ENCODE measurements at regions not wholly inside any gene's neighbourhood (a gene's known extent, or its start where the extent isn't known, plus 50 kb on each side); places are given as distances from the start of the nearest gene placed in this dataset.

DNA sequence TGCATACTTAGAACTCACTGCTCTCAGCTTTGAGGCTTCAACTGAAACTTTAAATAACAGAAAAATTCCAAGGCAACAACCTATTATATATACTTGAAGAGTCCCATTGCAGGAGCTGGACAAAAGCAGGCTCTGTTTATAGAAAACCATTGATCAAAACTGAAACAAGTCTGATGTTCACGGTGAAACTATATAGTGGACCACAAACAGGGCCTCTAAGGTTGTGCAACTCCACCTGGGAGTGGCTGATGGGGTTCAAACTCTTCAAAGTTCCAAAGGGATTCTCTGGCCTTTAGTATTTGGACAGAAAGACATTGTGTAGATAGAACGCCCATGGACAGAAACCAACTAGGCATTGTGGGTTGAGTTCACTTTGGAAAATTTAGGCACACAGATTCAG lies 140.3 kb downstream of the ZC3H11B start:
- no peak for DNase-seq

DNA sequence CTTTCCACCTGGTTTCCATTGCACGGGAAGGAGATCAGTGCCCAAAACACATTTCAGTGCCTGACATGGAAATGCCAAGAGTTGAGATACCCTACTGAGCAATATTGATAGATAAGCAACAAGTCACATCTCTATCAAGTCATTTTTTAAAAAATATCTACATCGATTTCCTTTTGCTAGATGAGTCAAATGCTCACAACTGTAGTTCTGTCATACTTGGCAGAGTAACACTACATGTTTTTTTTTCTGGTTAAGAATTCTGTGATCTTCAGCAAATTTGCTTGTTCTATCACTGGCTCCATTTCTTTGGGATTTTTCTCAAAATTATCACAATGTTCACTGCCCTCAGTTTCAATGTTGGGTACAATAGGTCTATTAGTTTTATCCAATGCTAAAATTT lies 145.4 kb downstream of the ZC3H11B start:
- DNase-seq: no peak

DNA sequence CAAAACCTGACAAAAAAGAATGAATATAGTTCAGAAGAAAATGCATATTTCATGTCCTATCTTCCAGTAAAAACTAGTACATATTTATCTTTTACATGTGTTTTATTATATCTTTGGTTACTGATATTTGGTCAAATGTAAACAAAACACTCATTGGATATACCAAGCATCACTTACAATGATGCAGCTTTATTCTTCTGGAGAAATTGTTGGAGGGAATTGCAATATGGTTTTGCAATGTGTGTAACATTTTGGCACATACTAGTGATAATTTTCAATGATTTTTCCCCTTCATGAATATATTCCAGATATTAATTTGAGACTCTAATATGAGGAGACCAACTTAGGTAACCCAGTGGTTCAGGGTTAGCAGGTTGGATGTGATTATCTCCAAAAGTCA lies 146.1 kb downstream of the ZC3H11B start:
- DNase-seq: no peak

DNA sequence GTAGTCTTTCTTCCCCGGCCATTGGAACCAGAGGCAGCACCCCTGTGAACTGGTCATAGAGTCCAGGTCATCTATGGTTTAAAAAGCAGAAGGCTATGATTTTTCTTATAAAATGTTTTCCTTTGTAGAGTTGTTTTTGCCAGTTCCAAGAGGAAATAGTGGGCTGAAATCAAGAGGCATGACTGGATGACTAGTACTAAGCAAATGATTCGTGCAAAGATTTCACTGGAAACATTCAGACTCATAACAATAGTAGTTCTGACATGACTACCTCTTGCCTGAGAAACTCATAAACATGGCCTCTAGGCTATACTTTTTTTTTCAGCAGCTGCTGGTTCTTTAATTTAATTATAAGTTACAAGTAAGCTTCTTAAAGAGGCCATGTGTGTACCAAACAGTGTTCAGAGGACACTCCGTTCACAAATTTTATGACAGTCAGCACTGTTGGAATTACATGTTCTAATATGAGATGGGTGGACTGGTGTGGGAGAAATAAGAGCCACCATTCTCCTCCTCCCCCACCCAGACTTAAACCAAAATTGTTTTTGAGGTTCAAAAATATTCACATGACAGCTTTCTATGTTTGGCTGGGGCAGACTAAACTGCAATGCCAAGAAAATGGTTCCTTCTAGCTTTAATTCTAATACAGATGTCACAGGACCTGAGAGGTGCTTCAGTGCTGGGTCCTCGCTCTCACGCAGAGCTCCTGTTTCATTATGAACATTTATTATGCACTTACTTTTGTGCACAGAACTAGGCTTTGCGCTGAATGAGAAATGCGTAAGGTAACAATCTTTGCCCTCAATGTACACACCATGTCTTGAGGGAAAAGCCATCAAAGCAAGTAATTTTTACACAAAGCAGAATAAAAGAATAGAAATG lies 147.5 kb downstream of the ZC3H11B start:
- DNase-seq: peak; percentile 25

DNA sequence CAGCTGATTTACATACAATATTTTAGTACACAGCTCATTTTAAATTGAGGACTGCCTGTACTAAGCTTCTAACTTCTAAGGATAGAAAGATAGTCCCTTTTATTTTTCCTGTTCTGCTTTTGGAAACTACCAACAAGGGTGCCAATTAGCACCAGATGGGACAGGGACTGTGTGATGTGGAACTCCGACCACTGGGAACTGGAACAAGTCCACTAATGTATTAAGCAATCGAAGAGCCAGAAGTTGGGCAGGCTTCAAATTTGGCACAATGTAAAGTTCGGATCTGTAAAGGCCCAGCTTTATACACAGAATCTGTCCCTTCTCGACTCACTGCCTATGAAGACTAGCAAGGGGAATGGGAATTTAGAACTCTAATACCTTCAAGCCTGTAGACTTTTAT lies 149.3 kb downstream of the ZC3H11B start:
- DNase-seq: peak; percentile 33

DNA sequence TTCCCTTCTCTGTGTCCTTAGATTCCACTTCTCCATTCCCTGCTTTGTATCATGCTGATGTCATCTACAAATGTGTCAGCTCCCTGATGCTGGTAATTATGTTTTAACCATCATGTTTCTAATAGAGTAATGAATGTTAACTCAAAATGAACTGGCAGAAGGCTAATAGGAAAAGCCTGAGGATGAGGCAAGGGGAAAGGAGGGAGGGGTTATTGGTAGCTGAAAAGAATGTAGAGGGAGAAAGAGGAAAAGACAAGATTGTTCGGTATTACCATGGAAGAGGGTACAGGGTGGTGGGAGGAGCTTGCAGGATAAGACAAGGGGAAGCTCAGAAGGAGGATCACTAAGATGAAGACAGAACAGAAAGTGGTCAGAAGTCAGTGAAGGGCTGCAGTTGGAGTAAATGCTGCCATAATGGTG lies 150.9 kb downstream of the ZC3H11B start:
- no peak for DNase-seq

DNA sequence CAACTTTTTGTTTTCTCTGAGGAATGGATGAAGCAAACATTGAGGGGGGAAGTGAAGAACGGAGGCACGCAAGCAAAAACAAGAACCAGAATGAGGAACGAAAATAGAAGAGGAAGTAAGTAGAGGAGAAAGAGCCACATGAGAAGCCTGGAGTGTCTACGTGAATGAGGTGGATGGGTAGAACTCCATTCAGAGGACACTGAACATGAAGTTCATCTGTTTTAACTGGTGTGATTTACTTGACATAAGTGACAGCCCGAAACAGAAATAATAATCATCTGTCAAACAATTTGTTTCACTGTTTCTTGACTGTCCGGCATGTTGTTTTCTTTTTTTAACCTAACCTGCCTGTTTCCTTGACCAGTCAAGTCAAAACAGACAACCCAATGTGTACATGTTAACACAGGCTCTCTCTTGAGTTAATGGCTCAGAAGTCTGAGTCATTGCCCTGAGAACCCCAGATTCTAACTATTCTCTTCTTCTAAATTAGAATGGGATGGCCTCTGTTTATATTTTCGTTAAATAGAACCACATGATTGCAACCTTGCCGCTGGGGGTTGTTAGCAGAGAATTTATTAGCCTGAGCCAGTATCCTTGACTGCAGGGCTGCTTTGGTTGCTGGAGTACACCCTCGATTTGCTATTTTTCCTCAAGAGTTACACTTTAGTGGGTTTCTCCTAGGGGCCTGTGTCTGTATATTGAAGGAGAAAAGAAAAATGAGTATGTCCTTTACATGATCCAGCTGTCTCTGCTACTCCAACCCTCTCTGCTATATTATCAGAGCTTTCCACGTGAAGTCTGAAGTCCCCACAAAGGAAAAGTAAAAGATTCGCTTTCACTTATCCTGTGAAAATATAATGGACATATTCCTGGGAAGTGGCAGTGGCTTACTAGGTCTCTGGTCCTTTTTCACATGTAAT lies 151.7 kb downstream of the ZC3H11B start:
- peak; percentile 52 for DNase-seq

DNA sequence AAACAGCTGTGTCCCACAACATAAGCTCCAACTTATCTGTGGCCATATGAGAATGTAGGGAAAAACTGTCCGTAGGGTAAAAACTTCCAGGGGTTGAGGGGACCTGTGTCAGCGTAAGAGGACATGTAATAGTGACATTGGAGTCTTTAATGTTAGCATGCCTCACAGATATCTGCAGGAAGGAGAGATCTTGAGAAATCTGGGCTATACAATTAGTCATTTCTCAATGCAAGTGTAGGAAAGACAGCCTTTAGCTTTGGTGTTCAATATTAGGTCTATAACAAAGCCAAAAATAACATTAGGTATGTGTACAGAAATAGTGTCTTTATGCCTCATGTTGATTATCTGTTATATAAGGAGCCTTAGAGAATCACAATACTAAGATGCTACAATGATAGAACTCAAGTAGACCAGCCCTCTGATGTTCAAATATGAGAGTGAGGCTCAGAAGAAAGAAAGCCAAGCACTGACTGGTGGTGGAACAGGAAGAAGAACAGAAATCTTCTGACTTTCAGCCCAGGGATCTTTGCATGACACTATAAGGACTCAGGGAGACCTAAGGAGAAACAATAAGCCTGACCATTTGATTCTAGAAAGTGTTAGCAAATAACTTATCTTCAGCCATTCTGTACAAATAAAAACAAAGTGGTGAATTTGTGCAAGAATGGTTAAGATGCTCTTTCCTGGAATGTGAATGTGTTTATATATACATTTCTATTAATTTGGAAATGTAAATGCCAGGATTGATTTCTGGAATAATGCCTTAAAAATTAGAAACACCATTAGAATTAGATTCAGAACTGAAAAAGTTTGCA lies 152.6 kb downstream of the ZC3H11B start:
- no peak for DNase-seq

DNA sequence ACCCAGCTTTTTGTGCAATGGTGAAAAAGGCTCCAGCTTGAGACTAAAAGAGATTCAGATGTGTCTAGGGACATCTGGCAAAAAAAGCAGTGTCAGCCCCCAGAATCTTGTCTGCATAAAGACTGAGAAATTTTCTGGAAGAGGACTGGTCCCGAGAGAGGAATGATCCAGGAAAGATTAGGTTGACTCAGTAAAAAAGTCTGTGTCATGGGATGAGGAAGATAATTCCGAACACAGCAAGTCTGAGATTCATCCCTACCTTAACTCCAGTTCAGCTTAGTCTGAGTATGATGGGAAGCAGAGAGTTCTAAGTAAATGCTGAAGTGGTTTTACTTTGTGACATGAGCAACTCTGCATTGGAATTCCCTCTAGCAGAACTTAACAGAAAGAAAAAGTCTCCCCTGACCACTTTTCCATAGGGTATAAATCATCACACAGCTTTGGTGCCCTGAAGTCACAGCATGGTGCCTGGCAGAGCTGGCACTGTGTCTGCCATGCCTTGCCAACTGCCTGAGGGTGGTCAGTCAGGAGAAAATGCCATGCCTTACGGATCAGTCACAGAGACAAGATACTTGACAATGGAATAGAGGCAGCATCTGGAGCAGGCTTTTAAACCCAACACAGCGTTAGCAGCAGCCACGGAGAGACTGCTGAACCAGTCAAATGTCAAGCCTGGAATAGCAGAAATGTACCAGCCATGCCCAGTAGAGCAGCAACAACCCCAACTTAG lies 153.4 kb downstream of the ZC3H11B start:
- peak; percentile 56 for DNase-seq

DNA sequence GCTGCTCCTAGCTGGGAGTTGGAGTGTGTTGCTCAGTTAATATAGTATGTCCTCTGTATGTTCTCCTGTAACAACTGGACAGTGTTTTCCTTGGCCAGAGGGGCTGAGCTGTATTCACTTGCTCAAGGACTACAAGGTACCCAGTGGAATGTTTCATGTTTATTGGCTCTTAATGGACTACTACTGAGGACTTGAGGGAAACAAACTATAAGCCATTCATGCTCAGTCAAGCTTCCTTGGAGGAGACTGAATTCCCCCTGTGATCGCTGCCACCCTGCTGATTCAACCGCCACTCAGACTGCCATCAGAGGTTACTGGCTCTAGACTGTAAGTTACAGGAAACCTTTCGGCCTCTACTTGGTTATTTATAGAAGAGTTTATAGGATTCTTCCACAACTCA lies 166.6 kb downstream of the ZC3H11B start:
- DNase-seq: no peak

DNA sequence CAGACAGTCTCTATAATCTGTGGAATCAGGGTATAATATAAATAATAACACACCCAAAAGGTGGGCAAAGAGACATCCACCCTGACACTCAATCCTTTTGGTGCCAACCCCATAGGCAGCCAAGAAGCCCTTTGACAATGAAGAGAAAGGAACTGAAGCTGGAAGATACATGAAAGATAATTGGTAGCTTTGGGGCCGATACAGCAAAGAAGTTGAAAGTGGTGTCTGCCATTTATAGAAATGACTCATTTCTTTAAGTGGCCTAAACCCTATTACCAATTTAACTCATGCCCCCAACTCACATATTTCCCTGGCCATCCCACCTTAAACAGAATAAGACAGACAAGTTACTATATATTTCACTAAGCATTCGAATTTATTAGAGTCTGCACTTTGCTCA lies 167.0 kb downstream of the ZC3H11B start:
- DNase-seq: no peak

DNA sequence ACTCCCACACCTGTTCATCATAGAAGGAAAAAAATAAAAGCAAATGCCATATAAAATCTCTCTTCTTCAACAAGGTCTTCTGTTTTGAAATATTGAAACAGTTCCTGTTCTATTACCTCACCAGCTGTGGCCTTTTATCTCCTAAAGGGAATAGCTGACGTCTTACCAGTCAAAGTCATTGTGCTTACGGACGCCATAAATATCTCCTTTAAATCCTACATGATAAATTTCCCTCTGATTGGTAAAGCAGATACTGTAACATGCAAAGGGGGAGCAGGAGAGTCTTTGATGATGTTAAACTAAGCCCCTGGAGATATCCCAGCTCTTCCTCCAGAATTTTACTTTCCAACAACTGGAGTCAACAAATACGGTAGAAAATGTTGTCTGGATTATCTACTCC lies 168.4 kb downstream of the ZC3H11B start:
- no peak for DNase-seq

DNA sequence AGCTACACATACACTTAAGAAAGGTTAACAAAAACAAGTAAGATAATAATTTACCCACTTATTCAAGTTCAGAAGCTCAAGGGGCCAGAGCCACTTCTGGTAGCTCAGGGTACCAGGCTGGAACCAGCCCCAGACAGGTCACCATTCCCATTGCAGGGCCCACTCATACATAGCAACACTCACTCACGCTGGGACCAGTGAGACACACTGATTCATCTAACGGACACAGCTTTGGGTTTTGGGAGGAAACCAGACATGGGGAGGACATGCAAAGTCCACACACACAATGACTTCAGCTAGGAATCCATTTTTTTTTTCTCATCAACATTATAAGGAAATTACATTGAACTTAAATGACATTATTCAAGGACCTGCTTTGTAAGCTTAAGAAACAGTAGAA lies 169.1 kb downstream of the ZC3H11B start:
- no peak for DNase-seq

DNA sequence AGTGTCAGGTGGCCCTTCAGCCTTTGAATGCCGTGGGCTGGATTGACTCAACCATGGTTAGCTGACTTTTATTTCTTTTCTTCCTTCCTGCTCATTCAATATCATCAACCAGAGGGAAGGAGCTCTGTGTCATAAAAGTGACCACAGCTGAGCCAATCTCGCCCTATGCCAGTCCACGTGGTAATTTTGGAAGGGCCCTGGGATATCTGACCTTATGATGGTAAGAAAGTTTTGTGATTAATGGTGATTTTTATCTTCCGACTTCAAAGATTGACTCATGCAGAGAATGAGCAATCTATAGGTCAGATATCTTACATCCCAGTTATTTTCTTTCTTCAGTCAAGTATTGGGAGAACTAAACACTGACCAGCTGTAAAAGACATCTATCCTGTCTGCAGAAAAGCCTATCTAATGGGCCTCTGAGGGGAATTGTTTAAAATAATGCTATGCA lies 170.3 kb downstream of the ZC3H11B start:
- DNase-seq: no peak

DNA sequence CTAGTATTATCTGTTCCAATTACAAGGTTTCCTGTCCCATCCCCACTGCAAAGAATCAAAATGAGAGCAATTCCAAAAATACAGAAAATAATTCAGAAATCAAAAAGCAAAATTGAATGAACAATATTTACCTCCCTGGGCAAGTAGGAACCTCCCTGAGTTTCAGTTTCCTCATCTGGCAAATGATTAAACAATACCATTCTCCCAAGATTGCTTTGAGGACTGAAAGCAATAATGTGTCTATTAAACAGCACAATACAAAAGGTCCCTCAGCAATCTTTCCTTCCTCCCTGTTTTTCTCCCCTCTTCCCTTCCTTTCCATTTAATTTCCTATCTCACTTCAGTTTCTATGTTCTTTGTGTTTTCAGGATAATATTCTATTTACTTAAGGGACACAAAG lies 171.0 kb downstream of the ZC3H11B start:
- no peak for DNase-seq

DNA sequence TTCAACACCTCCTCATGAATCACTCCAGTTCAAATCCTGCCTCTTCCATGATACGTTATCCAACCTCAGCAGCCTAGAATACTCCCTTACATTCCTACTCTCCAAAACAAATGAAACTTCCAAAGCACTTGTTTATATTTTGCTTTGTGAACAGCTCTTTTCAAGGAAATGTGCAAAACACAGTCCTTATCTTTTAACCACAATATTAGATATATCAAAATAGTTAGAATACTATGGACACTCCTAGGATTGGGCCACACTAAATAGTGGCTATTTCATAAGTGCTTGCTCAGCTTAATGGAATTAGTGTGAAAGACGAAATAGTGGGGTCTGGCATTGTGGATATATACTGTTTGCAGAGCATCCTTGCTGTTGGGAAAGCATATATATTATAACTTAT lies 173.5 kb downstream of the ZC3H11B start:
- DNase-seq: no peak

DNA sequence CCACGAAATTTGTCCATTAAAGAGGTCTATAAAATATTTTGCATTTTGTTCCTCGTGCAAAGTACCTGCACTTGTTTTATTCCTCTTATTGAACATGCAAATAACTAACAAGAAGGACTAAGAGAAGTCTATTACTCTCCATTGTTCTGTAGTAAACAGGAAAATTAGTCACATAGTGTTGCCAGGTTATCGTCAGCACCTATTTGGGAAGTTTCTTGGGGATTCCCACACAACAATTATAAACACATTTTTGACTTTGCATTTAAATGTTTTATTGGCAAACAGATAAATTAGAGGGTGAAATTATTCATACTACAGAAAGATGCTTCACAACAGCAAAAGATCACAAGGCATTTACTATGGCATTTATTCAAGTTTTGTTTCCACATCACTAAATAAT lies 174.5 kb downstream of the ZC3H11B start:
- no peak for DNase-seq

DNA sequence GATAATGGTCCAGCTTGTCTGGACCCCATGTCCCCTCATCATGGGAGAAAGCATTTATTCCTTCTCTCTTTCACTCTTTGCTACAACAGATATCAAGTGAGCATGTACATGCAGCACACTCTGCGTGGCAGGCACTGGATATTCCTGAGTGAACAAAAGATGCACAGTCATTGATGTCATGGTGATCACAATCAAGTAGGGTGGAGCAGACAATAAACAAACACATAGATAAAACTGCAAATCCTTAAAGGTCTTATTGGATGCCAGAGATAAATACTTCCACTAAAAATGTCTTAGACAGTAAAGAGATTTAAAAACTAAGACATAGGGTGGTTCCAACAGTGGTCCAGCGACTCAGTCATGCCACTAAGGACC lies 178.0 kb downstream of the ZC3H11B start:
- DNase-seq: no peak

DNA sequence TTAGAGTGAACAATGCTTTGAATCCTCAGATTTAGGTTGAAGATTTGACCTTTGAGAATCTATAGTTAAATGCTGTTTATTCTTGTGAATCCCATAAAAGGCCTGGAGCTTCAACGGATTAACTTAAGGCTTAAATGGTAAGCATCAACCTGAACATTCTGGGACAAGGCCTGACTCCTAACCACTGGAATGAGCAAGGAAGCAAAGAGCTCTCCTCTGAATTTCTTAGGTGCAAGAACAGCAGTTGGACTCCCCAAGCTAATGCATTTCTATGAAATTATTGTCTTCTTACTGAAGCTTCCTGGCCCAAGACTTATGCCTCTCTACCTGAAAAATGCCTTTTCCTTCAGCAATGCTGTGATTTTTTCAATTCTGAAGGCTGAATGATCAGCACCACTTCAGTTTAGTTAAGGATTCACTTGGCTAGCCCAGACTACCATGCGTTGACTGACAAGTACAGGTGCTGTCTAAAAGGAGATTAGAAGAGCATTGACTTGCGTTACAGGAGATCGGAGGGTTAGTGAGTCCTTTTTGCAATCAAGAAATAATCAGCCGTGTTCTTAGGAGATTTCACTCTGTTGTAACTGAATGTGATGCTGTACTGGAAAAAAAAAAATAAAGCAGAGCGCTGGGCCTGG lies 178.5 kb downstream of the ZC3H11B start:
- no peak for DNase-seq

DNA sequence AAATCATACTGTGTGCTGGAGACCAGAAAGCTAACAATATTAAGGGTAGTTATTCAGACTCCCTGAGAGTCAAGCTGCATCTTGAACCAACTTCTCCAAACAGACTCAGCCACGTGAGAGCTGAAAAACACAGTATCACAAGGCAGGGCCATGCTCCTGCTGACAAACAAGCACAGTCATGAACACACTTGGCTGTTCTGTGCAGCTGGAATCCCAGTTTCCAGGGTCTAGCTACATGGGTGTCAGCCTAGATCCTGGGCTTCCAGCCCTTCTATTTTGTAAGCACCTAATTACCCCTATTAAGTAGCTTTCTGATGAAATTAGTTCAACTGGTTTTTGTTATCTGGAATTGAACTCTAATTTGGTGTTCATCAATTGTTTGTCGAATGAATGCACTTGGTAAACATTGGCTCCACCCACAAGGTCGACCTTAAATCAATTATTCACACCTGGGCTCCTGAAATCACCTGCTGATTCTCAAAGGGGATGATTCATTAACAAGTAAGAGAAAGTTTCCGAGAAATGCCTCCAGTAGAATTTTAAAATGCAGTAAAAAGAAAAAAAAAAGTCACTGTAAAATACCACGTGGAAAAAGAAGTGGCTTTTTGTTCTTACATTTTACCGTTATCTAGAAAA lies 179.3 kb downstream of the ZC3H11B start:
- no peak for DNase-seq

DNA sequence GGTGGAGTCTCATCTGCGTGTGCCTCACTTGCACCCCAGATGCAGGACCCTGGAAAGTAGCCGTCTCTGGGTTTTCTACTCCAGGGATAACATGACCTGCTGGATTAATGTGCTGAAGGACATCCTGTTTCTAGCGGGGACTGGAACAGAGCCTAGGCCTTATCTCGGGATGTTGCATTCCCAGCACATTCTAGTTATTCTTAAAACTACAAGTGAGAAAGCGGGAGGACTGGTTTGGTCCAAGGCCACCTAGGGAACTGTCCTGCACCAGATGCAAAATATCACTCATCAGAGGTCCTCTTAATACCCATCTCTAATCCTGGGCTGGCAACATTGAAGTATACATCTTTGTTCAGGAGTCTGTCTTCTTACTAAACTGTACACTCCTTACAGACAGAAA lies 179.9 kb downstream of the ZC3H11B start:
- DNase-seq: no peak
